Spinal cord (tissue), 9 donors: ENCODE measurements at regions not wholly inside any gene's neighbourhood (a gene's known extent, or its start where the extent isn't known, plus 50 kb on each side); places are given as distances from the start of the nearest gene placed in this dataset.
"Not testable (repeated sequence)": the region's sequence is repeated elsewhere in the genome, so short reads cannot be mapped to it uniquely, and the experiment has no call there.

Experiments
- DNase-seq, 6 donors: peaks; one replicate each; pipeline versions ENCODE4 v3.0.0 to v3.0.0-alpha.2; 2013 to 2015; ENCODE audit warnings: low spot score in 6 of 6, low read depth in 4 of 6
- H3K27ac ChIP-seq: one replicate; pipeline ENCODE4 v1.5.1; 2013; ENCODE audit warnings: low read depth, low read length, control low read depth
- H3K27me3 ChIP-seq: one replicate; pipeline ENCODE4 v1.6.1; 2013; ENCODE audit warnings: low read length; ENCODE audit not compliant: control insufficient read depth, insufficient read depth
- H3K36me3 ChIP-seq: one replicate; pipeline ENCODE4 v1.6.1; 2013; ENCODE audit warnings: low read length; ENCODE audit not compliant: control insufficient read depth, insufficient read depth
- H3K4me1 ChIP-seq: one replicate; pipeline ENCODE4 v1.6.1; 2013; ENCODE audit warnings: low read length; ENCODE audit not compliant: control insufficient read depth, insufficient read depth
- H3K4me3 ChIP-seq: one replicate; pipeline ENCODE4 v1.5.1; 2013; ENCODE audit warnings: low read depth, low read length, control low read depth
- H3K9me3 ChIP-seq: one replicate; pipeline ENCODE4 v1.6.1; 2013; ENCODE audit warnings: low read length; ENCODE audit not compliant: control insufficient read depth, insufficient read depth
- WGBS: methylation state at CpG from one replicate; pipeline ENCODE4 v1.1.5; 2013; ENCODE audit warnings: missing lambda C conversion rate; ENCODE audit not compliant: insufficient coverage; 5-methylcytosine and 5-hydroxymethylcytosine counted together
- donor health status: healthy.

- Histone ChIP-seq H3K27ac (no peak overlapping the region), H3K4me1 (peaks cover 13% of the 10 kb centered on the region), H3K36me3 (no peaks in the 10 kb centered on the region), H3K9me3 (no peaks in the 10 kb centered on the region), H3K27me3 (no peaks in the 10 kb centered on the region), H3K4me3 (no peak overlapping the region)
- DNase-seq, result no peak
- WGBS, result no CpG with 5 or more reads among the region's 3 CpGs
Measured at GRCh38 chr11:112694813-112695212, 266.4 kb upstream of the NCAM1 start.

GRCh38 chr11:112697391-112698178 is 263.6 kb upstream of the NCAM1 start:
- Histone ChIP-seq H3K27ac (peak overlapping the region; percentile 74), H3K4me1 (peaks cover 13% of the 10 kb centered on the region), H3K36me3 (no peaks in the 10 kb centered on the region), H3K4me3 (no peak overlapping the region), H3K27me3 (no peaks in the 10 kb centered on the region), H3K9me3 (no peaks in the 10 kb centered on the region)
- DNase-seq, result peak; percentile 69 to 95 (median 82)
- 0% methylated on average over 2 of the region's 10 CpGs for WGBS

GRCh38 chr11:112705148-112705547 is 256.1 kb upstream of the NCAM1 start:
- peaks cover 3% of the 10 kb centered on the region for H3K27me3 ChIP-seq

DNA sequence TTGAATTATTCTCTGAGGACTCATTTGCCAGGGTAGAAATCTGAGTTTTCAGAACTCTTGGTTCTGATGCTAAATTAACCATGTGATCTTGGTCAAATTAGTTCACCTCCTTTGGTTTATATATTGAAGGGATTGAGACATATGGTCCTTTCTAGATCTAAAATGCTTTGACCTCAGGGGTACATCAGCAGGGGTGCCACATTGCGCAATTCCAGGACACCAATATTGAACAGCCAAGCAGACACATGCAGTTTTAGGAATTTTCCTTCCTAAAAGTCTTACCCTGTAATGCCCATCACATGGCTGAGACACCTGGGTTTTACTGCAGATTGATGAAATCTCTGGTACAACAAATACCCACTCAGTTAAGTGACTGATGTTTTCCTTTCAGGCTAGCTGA is 254.4 kb upstream of the NCAM1 start:
- 100% methylated on average over 1 of the region's 1 CpG for WGBS
- Histone ChIP-seq H3K27ac (no peak overlapping the region), H3K4me3 (no peak overlapping the region), H3K36me3 (no peaks in the 10 kb centered on the region), H3K9me3 (peaks cover 2% of the 10 kb centered on the region), H3K4me1 (no peaks in the 10 kb centered on the region), H3K27me3 (peaks cover 3% of the 10 kb centered on the region)
- no peak for DNase-seq

More at GRCh38 chr11:112705148-112705547, 256.1 kb upstream of the NCAM1 start:
- H3K36me3 ChIP-seq, result no peaks in the 10 kb centered on the region
- H3K4me1 ChIP-seq, result no peaks in the 10 kb centered on the region
- no peak overlapping the region for H3K4me3 ChIP-seq
- WGBS, result 100% methylated on average over 2 of the region's 2 CpGs
- DNase-seq, result no peak
- H3K27ac ChIP-seq, result no peak overlapping the region
- H3K9me3 ChIP-seq, result peaks cover 2% of the 10 kb centered on the region

DNA sequence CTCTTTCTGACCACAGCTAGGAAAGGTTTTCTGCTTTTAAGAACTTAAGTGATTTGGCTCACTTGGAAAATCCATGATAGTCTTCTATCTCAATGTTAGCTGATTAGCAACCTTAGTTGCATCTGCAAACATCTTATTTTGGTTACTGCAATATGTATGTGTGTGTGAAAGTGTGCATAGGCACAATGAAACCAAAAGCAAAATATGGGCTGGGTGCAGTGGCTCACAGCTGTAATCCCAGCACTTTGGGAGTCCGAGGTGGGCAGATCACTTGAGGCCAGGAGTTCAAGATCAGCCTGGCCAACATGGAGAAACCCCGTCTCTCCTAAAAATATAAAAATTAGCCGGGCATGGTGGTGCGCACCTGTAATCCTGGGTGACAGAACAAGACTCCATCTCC is 246.9 kb upstream of the NCAM1 start:
- not testable (repeated sequence) for H3K27ac ChIP-seq, DNase-seq, H3K27me3 ChIP-seq, H3K9me3 ChIP-seq, H3K36me3 ChIP-seq, H3K4me3 ChIP-seq, H3K4me1 ChIP-seq
- WGBS, result 100% methylated on average over 4 of the region's 4 CpGs

DNA sequence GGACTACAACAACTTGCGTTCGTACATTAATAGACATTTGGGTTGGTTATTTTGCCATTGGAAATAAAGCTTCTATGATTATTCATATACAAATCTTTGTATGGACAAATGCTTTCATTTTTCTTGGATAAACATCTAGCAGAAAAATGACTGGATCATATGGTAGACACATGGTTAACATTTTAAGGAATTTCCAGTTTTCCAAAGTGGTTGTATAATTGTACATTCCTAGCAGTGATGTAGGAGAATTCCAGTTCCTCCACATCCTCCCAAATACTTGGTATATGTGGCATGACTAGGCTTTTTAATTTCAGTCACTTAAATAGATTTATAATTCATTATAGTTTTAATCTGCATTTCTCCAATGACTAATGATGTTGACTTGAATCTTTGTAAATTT is 246.2 kb upstream of the NCAM1 start:
- Histone ChIP-seq H3K27ac (no peak overlapping the region), H3K27me3 (no peaks in the 10 kb centered on the region), H3K4me1 (no peaks in the 10 kb centered on the region), H3K36me3 (no peaks in the 10 kb centered on the region), H3K4me3 (no peak overlapping the region), H3K9me3 (no peaks in the 10 kb centered on the region)
- no peak for DNase-seq
- WGBS, result no CpG with 5 or more reads among the region's 2 CpGs

GRCh38 chr11:112718483-112718882 is 242.7 kb upstream of the NCAM1 start:
- Histone ChIP-seq H3K27me3 (no peaks in the 10 kb centered on the region), H3K4me1 (no peaks in the 10 kb centered on the region), H3K4me3 (no peak overlapping the region), H3K9me3 (no peaks in the 10 kb centered on the region), H3K36me3 (no peaks in the 10 kb centered on the region), H3K27ac (no peak overlapping the region)
- DNase-seq, result no peak
- WGBS, result 0% methylated on average over 1 of the region's 1 CpG

DNA sequence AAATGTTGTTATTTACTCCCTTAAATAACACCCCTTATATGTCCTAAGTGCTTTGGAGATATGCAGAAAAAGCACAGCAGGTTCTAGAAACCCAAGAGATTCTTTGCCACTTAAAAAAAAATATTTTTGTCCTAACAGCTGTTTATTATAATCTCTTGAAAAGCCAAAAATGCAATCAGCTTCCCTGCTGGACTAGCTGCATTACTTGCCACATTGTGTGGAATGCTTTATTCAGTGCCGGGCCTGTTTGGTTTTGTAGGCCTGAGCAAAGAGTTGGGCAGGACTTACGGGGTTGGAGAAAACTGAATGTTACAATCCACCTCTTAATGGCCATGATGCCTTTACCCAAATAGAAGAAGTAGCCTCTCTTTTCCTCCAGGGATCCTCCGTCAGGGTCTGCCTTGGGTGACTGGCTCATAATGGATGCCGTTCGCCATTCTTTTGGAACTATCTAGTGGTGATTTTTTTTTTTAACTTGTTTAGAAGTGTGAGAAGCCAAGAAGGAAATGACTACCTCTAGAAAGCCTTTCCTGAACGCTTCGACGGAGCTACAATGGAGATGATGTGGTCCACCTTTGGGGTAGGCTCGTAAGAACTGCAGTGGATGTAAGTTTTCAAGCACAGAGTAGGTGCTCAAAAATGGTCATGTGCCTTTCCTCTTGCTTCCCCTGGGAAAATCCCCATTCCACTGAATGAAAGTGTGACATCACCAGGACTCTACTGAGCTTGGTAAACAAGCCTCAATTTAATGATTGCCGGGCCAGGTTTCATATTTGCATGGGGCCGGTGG is 241.3 kb upstream of the NCAM1 start:
- no peak for DNase-seq
- Histone ChIP-seq H3K27ac (no peak overlapping the region), H3K36me3 (no peaks in the 10 kb centered on the region), H3K27me3 (no peaks in the 10 kb centered on the region), H3K9me3 (no peaks in the 10 kb centered on the region), H3K4me3 (no peak overlapping the region), H3K4me1 (peaks cover 9% of the 10 kb centered on the region)
- WGBS, result 97% methylated on average over 7 of the region's 11 CpGs

GRCh38 chr11:112722148-112722547 is 239.1 kb upstream of the NCAM1 start:
- Histone ChIP-seq H3K27ac (no peak overlapping the region), H3K36me3 (no peaks in the 10 kb centered on the region), H3K27me3 (no peaks in the 10 kb centered on the region), H3K4me1 (peaks cover 9% of the 10 kb centered on the region), H3K4me3 (no peak overlapping the region), H3K9me3 (no peaks in the 10 kb centered on the region)
- 81% methylated on average over 1 of the region's 2 CpGs for WGBS
- no peak for DNase-seq

- no peak overlapping the region for H3K4me3 ChIP-seq
- WGBS, result 94% methylated on average over 3 of the region's 4 CpGs
- H3K9me3 ChIP-seq, result no peaks in the 10 kb centered on the region
- H3K4me1 ChIP-seq, result peaks cover 9% of the 10 kb centered on the region
- no peak for DNase-seq
- no peak overlapping the region for H3K27ac ChIP-seq
- no peaks in the 10 kb centered on the region for H3K36me3 ChIP-seq
- H3K27me3 ChIP-seq, result no peaks in the 10 kb centered on the region
Measured at GRCh38 chr11:112722876-112723275, 238.3 kb upstream of the NCAM1 start.
